ENCODE measurements at regions not wholly inside any gene's neighbourhood (a gene's known extent, or its start where the extent isn't known, plus 50 kb on each side); places are given as distances from the start of the nearest gene placed in this dataset.

DNA sequence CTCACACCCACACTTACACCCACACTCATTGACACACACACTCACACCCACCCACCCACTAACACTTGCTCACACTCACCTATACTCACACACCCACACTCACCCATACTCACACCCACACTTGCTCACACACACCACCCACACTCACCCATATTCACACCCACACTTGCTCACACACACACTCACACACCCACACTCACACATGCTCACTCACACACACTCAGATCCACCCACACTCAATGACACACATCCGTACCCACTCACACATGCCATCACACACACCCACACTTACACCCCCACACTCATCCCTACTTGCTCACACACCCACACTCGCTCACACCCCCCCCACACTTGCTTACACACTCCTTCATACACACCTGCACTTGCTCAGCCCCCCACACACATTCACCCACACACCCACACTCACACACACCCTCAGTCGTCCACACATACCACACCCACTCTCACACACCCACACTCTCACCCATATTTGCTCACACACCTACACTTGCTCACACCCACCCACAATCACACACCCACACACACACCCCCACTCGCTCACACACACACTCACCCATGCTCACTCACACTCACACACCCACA is 321.1 kb upstream of the N4BP1 start:
- TF ChIP-seq SPI1 (IDR thresholded peaks at IDR 0.05; ENCODE audit: low read depth, low read length) (no peak), POLR2A (IDR thresholded peaks at IDR 0.05; ENCODE audit: low read depth, low read length) (no peak)

Measured in GM12891 (cell line).